SHP77 (cell line): ENCODE measurements at regions not wholly inside any gene's neighbourhood (a gene's known extent, or its start where the extent isn't known, plus 50 kb on each side); places are given as distances from the start of the nearest gene placed in this dataset.

Experiments
- DNase-seq, 2 experiments: peaks; one replicate each; lab custom pipeline; 2025; lab: John Stamatoyannopoulos, UW

- no peak for DNase-seq
Observed at GRCh38 chr13:103282571-103283450, 216.6 kb upstream of the SLC10A2 start.

GRCh38 chr13:103277959-103278694 is 211.9 kb upstream of the SLC10A2 start:
- DNase-seq: no peak

- DNase-seq: no peak
Observed at GRCh38 chr13:103276775-103277498, 210.7 kb upstream of the SLC10A2 start.

DNA sequence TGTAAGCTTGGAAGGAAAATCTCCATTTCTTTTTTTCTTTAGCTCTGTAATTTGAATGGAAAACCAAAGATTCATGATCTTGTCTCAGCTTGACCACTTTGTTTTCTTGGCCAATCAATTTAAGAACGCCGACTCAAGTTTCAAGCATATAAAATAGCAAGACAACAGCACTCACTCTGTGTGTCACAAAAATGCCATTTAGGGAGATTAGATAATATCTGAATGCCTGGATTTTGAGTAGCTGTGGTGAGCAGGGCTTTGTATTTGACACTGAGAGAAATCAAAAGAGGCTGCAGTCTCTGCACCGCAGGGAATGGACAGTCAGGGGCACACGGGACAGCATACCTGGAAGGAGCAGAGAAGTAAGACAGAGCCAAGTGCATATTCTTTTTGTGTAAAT is 209.5 kb upstream of the SLC10A2 start:
- no peak for DNase-seq

DNA sequence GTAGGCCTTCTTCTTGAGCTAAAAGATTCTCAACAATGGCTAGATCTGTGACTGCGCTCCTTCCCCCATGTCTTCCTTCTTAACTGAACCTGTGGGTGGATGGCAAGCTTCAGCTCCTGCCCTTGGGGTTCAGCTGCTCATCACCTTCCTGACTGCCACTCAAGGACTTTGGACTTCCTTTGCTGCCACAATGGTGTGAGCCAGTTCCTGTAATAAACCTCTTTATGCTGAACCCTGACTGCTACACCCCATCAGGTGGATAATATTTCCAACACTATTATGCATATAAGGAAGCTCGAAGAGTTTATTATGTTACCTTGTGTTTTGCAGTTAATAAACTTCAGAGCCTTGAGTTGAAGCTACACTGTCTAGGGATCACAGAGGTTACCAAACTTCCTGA is 208.9 kb upstream of the SLC10A2 start:
- DNase-seq: no peak

DNA sequence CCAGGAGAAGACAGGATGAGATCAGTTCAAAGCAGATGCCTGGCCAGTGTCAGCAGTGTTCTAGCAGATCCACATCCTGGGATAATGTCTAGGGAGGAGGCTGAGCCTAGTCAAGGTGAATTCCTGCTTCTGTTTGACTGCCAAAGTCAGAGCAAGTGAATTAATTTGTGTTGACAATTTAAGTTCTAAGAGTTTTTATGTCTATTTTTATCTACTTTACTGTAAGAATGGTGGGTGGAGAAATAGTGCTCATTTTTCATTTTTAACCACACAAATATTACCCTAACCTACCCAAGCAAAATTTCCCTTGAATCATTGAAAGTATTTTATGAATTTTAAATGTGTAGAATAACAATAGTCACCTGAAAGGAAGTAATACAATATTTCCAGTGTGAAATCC is 207.6 kb upstream of the SLC10A2 start:
- DNase-seq: no peak

DNA sequence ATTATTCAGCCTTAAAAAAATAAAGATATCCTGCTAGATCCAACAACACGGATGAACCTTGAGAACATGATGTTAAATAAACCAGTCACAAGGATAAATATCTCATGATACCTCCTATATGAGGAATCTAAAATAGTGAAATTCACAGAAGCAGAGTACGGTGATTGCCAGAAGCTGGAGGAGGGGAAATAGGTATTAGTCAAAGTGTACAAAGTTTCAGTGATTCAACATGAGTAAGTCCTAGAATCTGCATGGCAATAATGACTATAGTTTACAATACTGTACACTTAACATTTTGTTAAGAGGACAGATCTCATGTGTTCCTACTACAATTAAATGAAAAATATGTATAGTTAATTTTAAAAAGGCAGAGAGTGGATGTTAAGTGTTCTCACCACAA is 206.6 kb upstream of the SLC10A2 start:
- DNase-seq: no peak

DNA sequence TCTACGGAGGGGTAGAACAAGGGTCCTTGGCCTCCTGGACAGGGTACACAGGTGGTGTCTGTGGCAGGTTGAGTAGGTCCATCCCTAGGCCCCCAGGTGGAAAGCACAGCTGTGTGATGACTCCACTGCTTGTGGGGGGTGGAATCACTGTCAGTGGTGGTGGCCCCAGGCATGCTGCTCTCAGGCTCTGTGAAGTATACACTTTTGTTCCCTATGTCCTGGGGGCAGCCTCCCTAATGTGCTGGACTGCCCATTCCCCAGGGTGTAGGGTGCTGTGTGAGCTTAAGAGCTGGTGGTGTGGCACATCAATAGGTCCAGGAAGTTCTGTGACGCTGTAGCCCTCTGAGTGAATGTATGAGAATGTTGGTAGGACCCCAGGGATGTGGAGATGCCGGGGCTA is 197.2 kb upstream of the SLC10A2 start:
- DNase-seq: no peak

- DNase-seq: no peak
Observed at GRCh38 chr13:103255587-103256301, 189.5 kb upstream of the SLC10A2 start.

- DNase-seq: no peak
Observed at GRCh38 chr13:103250071-103250470, 183.9 kb upstream of the SLC10A2 start.

- no peak for DNase-seq
Observed at GRCh38 chr13:103246581-103247200, 180.5 kb upstream of the SLC10A2 start.

DNA sequence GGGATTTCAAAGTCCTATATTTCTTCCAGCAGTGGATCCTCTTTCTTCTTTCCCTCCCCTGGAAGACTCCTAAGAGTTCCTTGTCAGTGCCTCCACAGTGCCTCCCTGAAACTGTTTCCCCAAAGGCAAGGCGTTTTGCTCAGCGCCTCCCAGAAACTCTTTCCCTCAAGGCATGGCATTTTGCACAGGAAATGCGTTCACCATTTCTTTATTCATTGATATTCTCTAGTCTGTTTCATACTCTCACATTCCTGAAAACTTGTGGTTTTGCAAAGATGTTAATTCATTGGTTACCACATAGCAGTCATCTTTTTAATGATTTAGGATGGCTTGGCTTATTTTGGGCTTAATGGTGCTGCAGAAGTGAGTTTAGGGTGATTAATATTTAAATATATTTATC is 177.3 kb upstream of the SLC10A2 start:
- DNase-seq: no peak

DNA sequence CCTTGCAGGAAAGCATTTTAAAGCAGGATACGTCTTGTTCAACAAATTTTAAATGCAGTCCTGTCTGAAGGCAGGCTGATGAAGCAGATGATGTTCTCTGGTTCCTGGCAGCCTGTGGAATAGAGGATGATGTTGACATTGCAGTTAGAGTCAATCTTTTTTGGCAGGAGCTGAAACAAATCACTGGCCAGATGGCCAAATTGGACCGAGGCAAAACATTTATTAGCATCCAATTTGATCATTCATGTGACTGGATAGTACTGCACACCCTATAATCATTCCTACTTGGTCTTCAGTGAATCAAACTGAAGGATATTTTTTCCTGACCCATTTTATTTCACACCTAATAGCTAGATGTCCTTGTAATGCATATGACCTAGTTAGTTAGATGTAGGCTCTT is 172.2 kb upstream of the SLC10A2 start:
- DNase-seq: no peak

GRCh38 chr13:103236213-103236612 is 170.0 kb upstream of the SLC10A2 start:
- peak; percentile 20 to 38 for DNase-seq

GRCh38 chr13:103229674-103230073 is 163.5 kb upstream of the SLC10A2 start:
- no peak for DNase-seq

GRCh38 chr13:103224804-103225203 is 158.6 kb upstream of the SLC10A2 start:
- no peak for DNase-seq

- no peak for DNase-seq
Observed at GRCh38 chr13:103222683-103223082, 156.5 kb upstream of the SLC10A2 start.

GRCh38 chr13:103218253-103218652 is 152.0 kb upstream of the SLC10A2 start:
- no peak for DNase-seq

- DNase-seq: no peak
Observed at GRCh38 chr13:103213152-103213551, 146.9 kb upstream of the SLC10A2 start.

DNA sequence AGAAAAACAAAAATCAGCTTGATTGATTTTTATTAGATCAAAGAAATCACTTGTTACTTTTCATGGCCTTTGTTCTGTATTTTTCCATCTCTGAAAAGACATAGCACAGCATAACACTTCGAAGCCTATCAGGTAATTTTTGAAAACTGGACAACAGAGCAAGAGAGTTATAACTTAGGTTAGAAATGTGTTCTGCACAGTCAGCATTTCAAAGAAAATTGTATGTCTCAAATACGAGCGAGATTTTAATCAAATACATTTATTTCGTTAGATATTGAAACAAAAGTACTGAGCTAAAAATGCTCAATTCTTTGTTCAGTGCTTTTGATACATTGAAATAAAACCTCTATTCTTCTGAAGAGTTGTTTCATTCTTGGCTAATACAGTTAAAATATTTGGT is 144.1 kb upstream of the SLC10A2 start:
- no peak for DNase-seq

- peak; percentile 22 to 36 for DNase-seq
Observed at GRCh38 chr13:103203735-103204330, 137.6 kb upstream of the SLC10A2 start.
